22Rv1 (cell line): ENCODE measurements at regions not wholly inside any gene's neighbourhood (a gene's known extent, or its start where the extent isn't known, plus 50 kb on each side); places are given as distances from the start of the nearest gene placed in this dataset.
"Not testable (repeated sequence)": the region's sequence is repeated elsewhere in the genome, so short reads cannot be mapped to it uniquely, and the experiment has no call there.

ENCODE experiments used
- H3K27ac ChIP-seq: fragments of 450-650 bp; 2 replicates; pipeline ENCODE4 v1.5.1; 2017
- CTCF ChIP-seq: fragments of 450-650 bp; IDR thresholded peaks from 2 replicates; pipeline ENCODE4 v1.5.1; 2017; ENCODE audit warnings: mild to moderate bottlenecking
- ZFX ChIP-seq: fragments of 450-650 bp; IDR thresholded peaks from 2 replicates; pipeline ENCODE4 v1.6.1; 2017; ENCODE audit warnings: antibody characterized with exemption, borderline replicate concordance

GRCh38 chr2:226304308-226304707 is 495.3 kb downstream of the IRS1 start:
- H3K27ac ChIP-seq: peak overlapping the region; percentile 66
- TF ChIP-seq CTCF (no peak), ZFX (no peak)

- TF ChIP-seq ZFX (no peak), CTCF (no peak)
- H3K27ac ChIP-seq: peak overlapping the region; percentile 66
Observed at GRCh38 chr2:226303707-226304106, 495.9 kb downstream of the IRS1 start.

- H3K27ac ChIP-seq: no peak overlapping the region
- TF ChIP-seq ZFX: no peak
- TF ChIP-seq CTCF: no peak
Observed at GRCh38 chr2:226300196-226300886, 499.3 kb downstream of the IRS1 start.

- H3K27ac ChIP-seq: no peak overlapping the region
Observed at GRCh38 chr2:226299771-226300170, 499.8 kb downstream of the IRS1 start.

GRCh38 chr2:226295681-226296080 is 503.9 kb downstream of the IRS1 start:
- TF ChIP-seq ZFX: no peak
- TF ChIP-seq CTCF: no peak

More at GRCh38 chr2:226299771-226300170, 499.8 kb downstream of the IRS1 start:
- no peak for TF ChIP-seq CTCF
- no peak for TF ChIP-seq ZFX

GRCh38 chr2:226295123-226295522 is 504.5 kb downstream of the IRS1 start:
- H3K27ac ChIP-seq: no peak overlapping the region
- TF ChIP-seq CTCF (no peak), ZFX (no peak)

More at GRCh38 chr2:226295681-226296080, 503.9 kb downstream of the IRS1 start:
- H3K27ac ChIP-seq: no peak overlapping the region

GRCh38 chr2:226291281-226291680 is 508.3 kb downstream of the IRS1 start:
- not testable (repeated sequence) for H3K27ac ChIP-seq

- H3K27ac ChIP-seq: no peak overlapping the region
- TF ChIP-seq ZFX: no peak
Observed at GRCh38 chr2:226286916-226287315, 512.7 kb downstream of the IRS1 start.
